ENCODE measurements at regions not wholly inside any gene's neighbourhood (a gene's known extent, or its start where the extent isn't known, plus 50 kb on each side); places are given as distances from the start of the nearest gene placed in this dataset.

DNA sequence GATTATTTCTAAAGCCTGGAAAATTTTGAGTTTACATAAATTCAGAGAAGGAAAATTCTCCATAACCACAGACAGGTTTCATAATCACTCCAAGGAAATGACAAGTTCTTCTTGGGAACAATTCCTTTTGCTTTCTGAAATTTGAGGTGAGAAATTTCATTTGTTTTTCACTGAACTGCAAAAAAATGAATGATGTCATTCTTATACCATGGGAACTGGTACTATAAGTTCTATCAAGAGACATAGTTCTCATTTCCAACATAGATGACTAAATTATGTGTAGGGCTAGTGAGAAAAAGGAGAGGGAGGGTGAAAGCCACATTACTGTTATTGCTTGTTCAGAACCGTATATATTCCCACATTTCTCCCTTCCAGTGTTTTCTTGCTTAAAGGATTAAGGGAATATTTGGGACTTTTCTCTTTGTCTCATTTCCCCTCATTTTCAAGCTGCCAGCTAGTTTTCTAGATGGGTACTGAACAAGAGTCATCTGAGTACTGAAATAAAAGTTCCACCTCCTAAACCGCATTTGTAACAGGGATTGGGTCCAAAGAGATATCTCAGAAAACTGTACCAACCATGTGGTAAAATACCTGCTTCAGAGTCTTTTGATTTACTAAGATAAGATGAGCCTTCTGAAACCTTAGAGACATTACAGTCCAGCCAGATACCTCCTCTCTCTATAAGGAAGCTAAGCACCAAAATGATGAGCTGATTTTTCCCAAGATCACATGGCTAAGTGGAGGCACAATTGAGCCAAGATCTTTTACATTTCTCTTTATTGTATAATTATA, 144.3 kb upstream of the PRDM1 start:
- TF ChIP-seq YY1 (IDR thresholded peaks at IDR 0.05; ENCODE audit: insufficient read depth, insufficient read length) = no peak
- TF ChIP-seq SUZ12 (IDR thresholded peaks at IDR 0.05; ENCODE audit: extremely low read depth, insufficient read depth, insufficient read length) = no peak
- no peak for TF ChIP-seq ZNF274 (IDR thresholded peaks at IDR 0.05; ENCODE audit: low read depth, low read length)
